HG03342 (cell line): ENCODE measurements at regions not wholly inside any gene's neighbourhood (a gene's known extent, or its start where the extent isn't known, plus 50 kb on each side); places are given as distances from the start of the nearest gene placed in this dataset.
"Not testable (repeated sequence)": the region's sequence is repeated elsewhere in the genome, so short reads cannot be mapped to it uniquely, and the experiment has no call there.

ENCODE experiments used
- ATAC-seq: cut with Tn5 transposase; IDR thresholded peaks from one replicate; pipeline ENCODE4 v1.9.1; 2021; ENCODE audit warnings: mild to moderate bottlenecking, moderate library complexity; ENCODE audit not compliant: unreplicated experiment

DNA sequence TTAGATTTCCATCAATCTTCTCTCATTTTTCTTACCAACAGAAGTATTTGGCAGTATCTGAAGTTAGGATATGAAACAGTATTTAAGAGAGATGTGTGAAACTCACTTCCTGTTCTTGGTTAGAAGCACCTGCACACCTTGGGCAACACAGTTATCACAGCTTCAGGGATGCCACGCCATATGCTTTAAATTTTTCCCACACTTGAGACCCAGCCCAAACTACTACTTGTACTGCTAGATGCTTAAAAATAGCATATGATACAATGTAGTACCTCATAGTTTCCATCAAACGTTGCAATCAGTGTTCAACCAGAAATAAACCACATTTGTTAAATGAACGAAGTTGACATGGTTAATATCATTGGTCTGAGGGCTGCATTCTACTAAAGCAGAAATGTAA, 725.1 kb upstream of the FRG1 start:
- no peak for ATAC-seq

- ATAC-seq = no peak
Measured at GRCh38 chr4:189221691-189222090, 719.0 kb upstream of the FRG1 start.

GRCh38 chr4:189228726-189229125, 711.9 kb upstream of the FRG1 start:
- ATAC-seq = no peak

- no peak for ATAC-seq
Measured at GRCh38 chr4:189232274-189232673, 708.4 kb upstream of the FRG1 start.

DNA sequence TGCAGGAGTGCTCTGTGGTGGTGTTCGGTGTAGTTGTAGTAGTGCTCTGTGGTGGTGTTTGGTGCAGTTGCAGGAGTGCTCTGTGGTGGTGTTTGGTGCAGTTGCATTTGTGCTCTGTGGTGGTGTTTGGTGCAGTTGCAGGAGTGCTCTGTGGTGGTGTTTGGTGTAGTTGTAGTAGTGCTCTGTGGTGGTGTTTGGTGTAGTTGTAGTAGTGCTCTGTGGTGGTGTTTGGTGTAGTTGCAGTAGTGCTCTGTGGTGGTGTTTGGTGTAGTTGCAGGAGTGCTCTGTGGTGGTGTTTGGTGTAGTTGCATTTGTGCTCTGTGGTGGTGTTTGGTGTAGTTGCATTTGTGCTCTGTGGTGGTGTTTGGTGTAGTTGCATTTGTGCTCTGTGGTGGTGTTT, 706.9 kb upstream of the FRG1 start:
- ATAC-seq = not testable (repeated sequence)

DNA sequence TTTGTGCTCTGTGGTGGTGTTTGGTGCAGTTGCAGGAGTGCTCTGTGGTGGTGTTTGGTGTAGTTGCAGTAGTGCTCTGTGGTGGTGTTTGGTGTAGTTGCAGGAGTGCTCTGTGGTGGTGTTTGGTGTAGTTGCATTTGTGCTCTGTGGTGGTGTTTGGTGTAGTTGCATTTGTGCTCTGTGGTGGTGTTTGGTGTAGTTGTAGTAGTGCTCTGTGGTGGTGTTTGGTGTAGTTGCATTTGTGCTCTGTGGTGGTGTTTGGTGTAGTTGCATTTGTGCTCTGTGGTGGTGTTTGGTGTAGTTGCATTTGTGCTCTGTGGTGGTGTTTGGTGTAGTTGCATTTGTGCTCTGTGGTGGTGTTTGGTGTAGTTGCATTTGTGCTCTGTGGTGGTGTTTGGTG, 705.7 kb upstream of the FRG1 start:
- ATAC-seq = not testable (repeated sequence)

GRCh38 chr4:189235599-189235998, 705.1 kb upstream of the FRG1 start:
- no peak for ATAC-seq

DNA sequence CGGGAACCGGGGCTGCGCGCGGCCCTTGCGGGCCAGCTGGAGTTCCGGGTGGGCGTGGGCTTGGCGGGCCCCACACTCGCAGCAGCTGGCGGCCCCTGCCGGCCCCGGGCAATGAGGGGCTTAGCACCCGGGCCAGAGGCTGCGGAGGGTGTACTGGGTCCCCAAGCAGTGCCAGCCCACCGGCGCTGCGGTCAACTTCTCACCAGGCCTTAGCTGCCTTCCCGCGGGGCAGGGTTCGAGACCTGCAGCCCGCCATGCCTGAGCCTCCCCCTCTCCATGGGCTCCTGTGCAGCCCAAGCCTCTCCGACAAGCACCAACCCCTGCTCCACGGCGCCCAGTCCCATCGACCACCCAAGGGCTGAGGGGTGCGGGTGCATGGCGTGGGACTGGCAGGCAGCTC, 704.4 kb upstream of the FRG1 start:
- ATAC-seq = not testable (repeated sequence)

- ATAC-seq = no peak
Measured at GRCh38 chr4:189237340-189237739, 703.3 kb upstream of the FRG1 start.

DNA sequence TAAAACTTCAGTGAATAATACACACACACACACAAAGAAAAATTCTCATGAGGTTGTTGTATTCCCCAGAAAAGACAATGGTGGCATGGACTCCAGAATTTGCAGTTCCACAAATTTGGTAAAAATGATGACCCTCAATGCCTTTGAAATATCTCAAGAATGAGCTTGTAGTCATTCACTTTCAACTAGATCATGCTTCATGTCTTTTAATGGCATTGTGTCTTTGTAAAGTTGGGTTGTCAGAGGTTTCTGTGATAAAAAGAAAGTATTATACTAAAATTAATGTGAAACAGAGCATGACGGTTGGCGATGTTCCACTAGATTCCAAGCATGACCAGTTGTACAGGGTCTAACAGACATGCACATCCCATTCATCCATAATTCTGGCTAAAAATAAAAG, 685.0 kb upstream of the FRG1 start:
- no peak for ATAC-seq

DNA sequence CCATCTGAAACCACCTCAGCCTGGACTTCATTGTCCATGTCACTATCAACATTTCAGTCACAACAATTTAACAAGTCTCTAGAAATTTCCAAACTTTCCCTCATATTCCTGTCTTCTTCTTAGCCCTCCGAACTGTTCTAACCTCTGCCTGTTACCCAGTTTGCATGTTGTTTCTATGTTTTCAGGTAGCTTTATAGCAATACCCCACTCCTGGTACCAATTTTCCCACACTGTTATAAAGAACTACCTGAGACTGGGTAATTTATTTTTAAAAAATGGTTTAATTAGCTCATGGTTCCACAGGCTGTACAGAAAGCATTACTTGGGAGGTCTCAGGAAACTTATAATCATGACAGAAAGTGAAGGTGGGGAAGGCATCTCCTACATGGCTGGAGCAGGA, 679.2 kb upstream of the FRG1 start:
- no peak for ATAC-seq

DNA sequence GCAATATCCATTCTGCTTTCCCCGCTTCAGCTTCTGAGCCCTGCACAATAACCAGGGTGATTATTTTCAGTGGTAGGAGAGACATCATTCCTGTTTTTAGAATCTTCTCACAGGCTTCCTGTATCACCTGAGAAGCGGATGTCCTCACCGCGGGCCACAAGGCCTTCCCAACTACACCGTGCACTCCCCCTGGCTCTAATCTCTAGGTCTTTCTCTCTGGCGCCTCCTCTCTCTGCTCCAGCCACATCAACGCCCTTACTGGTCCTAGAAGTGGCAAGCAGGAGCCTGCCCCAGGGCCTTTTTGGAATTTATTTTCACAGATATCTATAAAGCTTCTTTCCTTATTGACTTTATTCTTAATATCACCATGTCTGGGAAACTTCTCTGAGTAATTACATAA, 675.2 kb upstream of the FRG1 start:
- no peak for ATAC-seq

GRCh38 chr4:189267312-189267965, 673.2 kb upstream of the FRG1 start:
- no peak for ATAC-seq

DNA sequence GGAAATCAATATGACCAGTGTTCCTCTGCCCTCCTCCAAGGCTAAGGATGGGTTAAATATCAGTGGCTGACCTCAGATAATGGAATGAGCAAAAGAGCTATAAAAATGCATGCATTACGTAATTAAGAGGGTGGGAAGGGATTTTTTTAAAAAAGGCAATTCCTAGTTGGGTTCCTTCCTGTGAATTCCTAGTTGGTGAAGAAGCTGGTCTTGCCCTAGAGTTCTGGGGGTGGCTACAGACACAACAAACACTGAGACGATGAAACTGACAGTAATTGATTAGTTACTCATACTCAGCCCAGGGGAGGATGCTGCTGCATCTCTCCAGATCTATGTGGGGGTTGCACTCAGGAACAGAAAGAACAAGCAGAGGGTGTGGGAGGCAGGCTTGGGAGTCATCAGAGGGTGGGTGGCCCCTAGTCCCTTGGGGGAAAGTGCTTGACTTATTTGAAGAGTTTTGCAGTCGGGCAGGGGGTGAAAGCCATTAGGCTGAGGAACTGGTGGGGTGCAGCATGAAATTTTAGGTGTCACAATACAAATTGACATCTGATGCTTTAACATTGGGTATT, 662.0 kb upstream of the FRG1 start:
- ATAC-seq = no peak

DNA sequence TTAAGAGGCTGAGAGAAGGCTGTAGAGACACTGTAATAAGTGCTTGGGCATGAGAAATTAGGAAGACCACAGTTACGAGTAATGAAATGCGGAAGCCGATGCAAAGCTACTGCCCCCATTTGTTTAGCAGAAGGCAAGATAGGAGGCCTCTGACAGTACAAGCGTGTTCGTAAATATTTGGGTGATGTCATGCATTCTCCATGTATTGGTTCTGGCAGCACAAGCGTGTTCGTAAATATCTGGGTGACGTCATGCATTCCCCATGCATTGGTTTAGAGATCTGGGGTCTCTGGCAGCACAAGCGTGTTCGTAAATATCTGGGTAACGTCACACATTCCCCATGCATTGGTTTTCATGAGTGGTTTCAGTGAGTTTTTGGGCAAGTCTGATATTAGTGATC, 661.5 kb upstream of the FRG1 start:
- no peak for ATAC-seq

GRCh38 chr4:189285377-189285776, 655.3 kb upstream of the FRG1 start:
- no peak for ATAC-seq

DNA sequence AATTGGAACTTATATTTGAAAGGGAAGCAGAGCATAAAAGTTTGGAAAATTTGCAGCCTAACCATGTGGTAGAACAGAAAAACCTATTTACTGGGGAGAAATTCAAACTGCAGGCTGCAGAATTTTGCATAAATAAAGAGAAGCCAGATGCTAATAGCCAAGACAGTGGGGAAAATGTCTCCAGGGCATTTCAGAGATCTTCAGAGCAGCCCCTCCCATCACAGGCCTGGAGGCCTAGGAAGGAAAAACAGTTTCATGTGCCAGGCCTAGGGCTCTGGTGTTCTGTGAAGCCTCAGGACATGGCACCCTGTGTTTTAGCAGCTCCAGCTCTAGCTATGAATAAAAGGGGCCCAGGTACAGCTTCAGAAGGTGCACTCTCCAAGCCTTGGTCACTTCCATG, 648.7 kb upstream of the FRG1 start:
- ATAC-seq = no peak

DNA sequence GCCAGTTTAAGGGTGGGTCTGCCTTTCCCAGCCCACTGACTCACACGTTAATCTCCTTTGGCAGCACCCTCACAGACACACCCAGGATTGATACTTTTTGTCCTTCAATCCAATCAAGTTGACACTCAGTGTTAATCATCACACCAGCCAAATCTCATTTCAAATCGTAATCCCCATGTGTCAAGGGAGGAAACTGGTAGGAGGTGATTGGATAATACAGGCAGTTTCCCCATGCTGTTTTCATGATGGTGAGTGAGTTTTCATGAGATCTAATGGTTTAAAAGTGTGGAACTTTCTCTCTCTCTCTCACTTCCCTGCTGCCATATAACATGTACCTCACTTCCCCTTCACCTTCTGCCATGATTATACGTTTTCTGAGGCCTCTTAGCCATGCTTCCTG, 647.2 kb upstream of the FRG1 start:
- no peak for ATAC-seq

GRCh38 chr4:189294574-189294973, 646.1 kb upstream of the FRG1 start:
- ATAC-seq = no peak

DNA sequence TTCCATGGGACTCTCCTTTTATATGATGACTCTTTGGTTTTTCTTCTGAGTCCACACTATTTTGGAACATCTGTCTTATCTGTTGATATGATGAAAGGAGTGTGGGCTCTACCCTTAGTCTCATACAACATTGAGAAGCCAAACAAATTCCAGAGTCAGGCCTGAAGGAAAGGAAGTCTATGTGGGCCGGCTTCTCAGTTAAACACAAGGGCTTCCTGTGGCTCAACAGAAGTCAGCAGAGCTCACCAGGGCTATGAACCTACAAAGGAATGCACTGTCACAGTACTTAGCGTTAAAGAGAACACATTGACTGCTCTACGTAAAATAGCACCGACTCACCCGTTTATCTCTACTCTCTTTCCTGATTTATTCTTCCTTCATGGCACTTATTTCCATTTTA, 641.0 kb upstream of the FRG1 start:
- ATAC-seq = no peak

- ATAC-seq = no peak
Measured at GRCh38 chr4:189301692-189302091, 639.0 kb upstream of the FRG1 start.

- ATAC-seq = no peak
Measured at GRCh38 chr4:189302719-189303118, 638.0 kb upstream of the FRG1 start.

DNA sequence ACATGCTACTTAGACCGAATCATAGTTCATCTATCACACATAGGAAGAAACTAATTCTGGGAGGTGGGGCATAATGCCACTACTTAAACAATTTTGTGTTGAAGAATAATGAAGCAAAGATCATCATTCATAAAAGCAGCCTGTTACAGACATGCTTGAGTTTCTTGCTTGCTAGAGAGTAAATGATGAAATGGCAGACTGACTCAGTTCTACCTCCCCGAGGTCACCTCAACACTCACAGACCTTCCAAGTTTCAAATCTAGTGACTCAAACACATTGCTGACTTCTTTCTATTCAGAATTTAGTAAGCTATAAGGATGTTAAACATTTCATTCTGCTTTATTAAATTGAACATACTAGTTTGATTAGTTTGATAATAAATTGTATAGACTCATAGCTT, 636.5 kb upstream of the FRG1 start:
- no peak for ATAC-seq
